Amniotic stem cell (primary cell): ENCODE measurements at regions not wholly inside any gene's neighbourhood (a gene's known extent, or its start where the extent isn't known, plus 50 kb on each side); places are given as distances from the start of the nearest gene placed in this dataset.
"Not testable (repeated sequence)": the region's sequence is repeated elsewhere in the genome, so short reads cannot be mapped to it uniquely, and the experiment has no call there.

ENCODE experiments used
- DNase-seq: peaks from one replicate; lab custom pipeline; 2025; lab: John Stamatoyannopoulos, UW

- DNase-seq, result not testable (repeated sequence)
These were observed 64.5 kb upstream of the HTR1E start for GRCh38 chr6:86872810-86873209.

GRCh38 chr6:86871681-86872080, 65.6 kb upstream of the HTR1E start:
- DNase-seq, result no peak

GRCh38 chr6:86869500-86869899, 67.8 kb upstream of the HTR1E start:
- DNase-seq, result no peak

- DNase-seq, result no peak
These were observed 77.8 kb upstream of the HTR1E start for GRCh38 chr6:86859513-86859912.

GRCh38 chr6:86858970-86859369, 78.4 kb upstream of the HTR1E start:
- no peak for DNase-seq

GRCh38 chr6:86857783-86858182, 79.5 kb upstream of the HTR1E start:
- no peak for DNase-seq

GRCh38 chr6:86856937-86857563, 80.3 kb upstream of the HTR1E start:
- DNase-seq, result no peak

- no peak for DNase-seq
These were observed 80.9 kb upstream of the HTR1E start for GRCh38 chr6:86856379-86856778.

- no peak for DNase-seq
These were observed 88.3 kb upstream of the HTR1E start for GRCh38 chr6:86848986-86849385.

- DNase-seq, result no peak
These were observed 104.6 kb upstream of the HTR1E start for GRCh38 chr6:86832686-86833085.

- DNase-seq, result no peak
These were observed 111.9 kb upstream of the HTR1E start for GRCh38 chr6:86825436-86825835.

GRCh38 chr6:86822747-86823146, 114.6 kb upstream of the HTR1E start:
- no peak for DNase-seq

- DNase-seq, result no peak
These were observed 116.6 kb upstream of the HTR1E start for GRCh38 chr6:86820750-86821149.

GRCh38 chr6:86793649-86794048, 143.7 kb upstream of the HTR1E start:
- no peak for DNase-seq

- no peak for DNase-seq
These were observed 145.9 kb upstream of the HTR1E start for GRCh38 chr6:86791476-86791875.

- no peak for DNase-seq
These were observed 147.4 kb upstream of the HTR1E start for GRCh38 chr6:86789779-86790411.

- DNase-seq, result no peak
These were observed 155.0 kb upstream of the HTR1E start for GRCh38 chr6:86782328-86782727.

- no peak for DNase-seq
These were observed 156.4 kb upstream of the HTR1E start for GRCh38 chr6:86780923-86781322.

- DNase-seq, result no peak
These were observed 161.4 kb upstream of the HTR1E start for GRCh38 chr6:86775893-86776292.

- no peak for DNase-seq
These were observed 172.1 kb upstream of the HTR1E start for GRCh38 chr6:86765211-86765610.

GRCh38 chr6:86759953-86760352, 177.4 kb upstream of the HTR1E start:
- DNase-seq, result not testable (repeated sequence)

- DNase-seq, result no peak
These were observed 180.6 kb upstream of the HTR1E start for GRCh38 chr6:86756640-86757229.

GRCh38 chr6:86744048-86744447, 193.3 kb upstream of the HTR1E start:
- no peak for DNase-seq

- no peak for DNase-seq
These were observed 199.2 kb upstream of the HTR1E start for GRCh38 chr6:86738078-86738477.
